NAMALWA (cell line): ENCODE measurements at regions not wholly inside any gene's neighbourhood (a gene's known extent, or its start where the extent isn't known, plus 50 kb on each side); places are given as distances from the start of the nearest gene placed in this dataset.
"Not testable (repeated sequence)": the region's sequence is repeated elsewhere in the genome, so short reads cannot be mapped to it uniquely, and the experiment has no call there.

ENCODE experiments used
- DNase-seq: peaks from one replicate; pipeline ENCODE4 v3.0.0-alpha.2; 2015; ENCODE audit warnings: low spot score

GRCh38 chr4:188738290-188738689 lies 599.0 kb downstream of the TRIML1 start:
- DNase-seq = peak; percentile 6

GRCh38 chr4:188740172-188740571 lies 600.9 kb downstream of the TRIML1 start:
- DNase-seq = not testable (repeated sequence)

GRCh38 chr4:188740791-188741190 lies 601.5 kb downstream of the TRIML1 start:
- DNase-seq = not testable (repeated sequence)

- DNase-seq = no peak
Observed at GRCh38 chr4:188754372-188755002, 615.2 kb downstream of the TRIML1 start.

GRCh38 chr4:188767496-188767895 lies 628.3 kb downstream of the TRIML1 start:
- no peak for DNase-seq

- no peak for DNase-seq
Observed at GRCh38 chr4:188778905-188779304, 639.7 kb downstream of the TRIML1 start.

GRCh38 chr4:188779581-188779980 lies 640.3 kb downstream of the TRIML1 start:
- DNase-seq = no peak

GRCh38 chr4:188780028-188780427 lies 640.8 kb downstream of the TRIML1 start:
- DNase-seq = no peak

- no peak for DNase-seq
Observed at GRCh38 chr4:188780686-188781085, 641.4 kb downstream of the TRIML1 start.

- DNase-seq = peak; percentile 13
Observed at GRCh38 chr4:188781655-188782054, 642.4 kb downstream of the TRIML1 start.

GRCh38 chr4:188783175-188783574 lies 643.9 kb downstream of the TRIML1 start:
- DNase-seq = no peak

- DNase-seq = no peak
Observed at GRCh38 chr4:188783606-188784160, 644.4 kb downstream of the TRIML1 start.

- DNase-seq = not testable (repeated sequence)
Observed at GRCh38 chr4:188796600-188796999, 657.4 kb downstream of the TRIML1 start.

- DNase-seq = not testable (repeated sequence)
Observed at GRCh38 chr4:188797011-188797410, 657.8 kb downstream of the TRIML1 start.

- no peak for DNase-seq
Observed at GRCh38 chr4:188804861-188805260, 665.6 kb downstream of the TRIML1 start.

GRCh38 chr4:188811121-188811520 lies 671.9 kb downstream of the TRIML1 start:
- DNase-seq = no peak

- no peak for DNase-seq
Observed at GRCh38 chr4:188812644-188813043, 673.4 kb downstream of the TRIML1 start.

- DNase-seq = no peak
Observed at GRCh38 chr4:188818300-188818699, 679.1 kb downstream of the TRIML1 start.

GRCh38 chr4:188819233-188819632 lies 680.0 kb downstream of the TRIML1 start:
- no peak for DNase-seq

- DNase-seq = no peak
Observed at GRCh38 chr4:188821500-188821899, 682.3 kb downstream of the TRIML1 start.

GRCh38 chr4:188822698-188823097 lies 683.5 kb downstream of the TRIML1 start:
- no peak for DNase-seq

GRCh38 chr4:188824553-188824952 lies 685.3 kb downstream of the TRIML1 start:
- DNase-seq = no peak

- DNase-seq = no peak
Observed at GRCh38 chr4:188826393-188826792, 687.2 kb downstream of the TRIML1 start.

GRCh38 chr4:188839704-188840103 lies 700.5 kb downstream of the TRIML1 start:
- DNase-seq = no peak
